GM21529 (cell line): ENCODE measurements at regions not wholly inside any gene's neighbourhood (a gene's known extent, or its start where the extent isn't known, plus 50 kb on each side); places are given as distances from the start of the nearest gene placed in this dataset.

Source experiments
- ATAC-seq: cut with Tn5 transposase; IDR thresholded peaks from one replicate; pipeline ENCODE4 v1.9.1; 2021; ENCODE audit not compliant: unreplicated experiment

DNA sequence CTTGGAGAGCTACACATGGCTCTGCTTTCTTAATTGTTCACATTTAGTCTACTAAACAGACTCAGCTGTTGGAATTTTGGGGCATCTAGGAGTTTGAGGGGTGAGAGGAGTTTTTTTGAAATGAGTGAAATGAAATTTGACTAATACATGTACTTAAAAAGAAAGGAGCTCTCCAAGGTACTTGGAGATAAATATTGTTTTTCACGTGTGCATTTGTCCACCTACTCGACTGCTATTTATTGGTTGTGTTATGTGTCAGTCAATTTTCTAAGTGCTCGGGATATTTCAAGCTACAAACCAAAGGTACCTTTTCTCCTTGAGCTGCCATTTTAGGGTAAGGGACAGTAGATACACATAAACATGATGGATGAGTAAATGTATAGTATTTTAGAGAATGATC is 697.0 kb downstream of the LIG4 start:
- no peak for ATAC-seq

DNA sequence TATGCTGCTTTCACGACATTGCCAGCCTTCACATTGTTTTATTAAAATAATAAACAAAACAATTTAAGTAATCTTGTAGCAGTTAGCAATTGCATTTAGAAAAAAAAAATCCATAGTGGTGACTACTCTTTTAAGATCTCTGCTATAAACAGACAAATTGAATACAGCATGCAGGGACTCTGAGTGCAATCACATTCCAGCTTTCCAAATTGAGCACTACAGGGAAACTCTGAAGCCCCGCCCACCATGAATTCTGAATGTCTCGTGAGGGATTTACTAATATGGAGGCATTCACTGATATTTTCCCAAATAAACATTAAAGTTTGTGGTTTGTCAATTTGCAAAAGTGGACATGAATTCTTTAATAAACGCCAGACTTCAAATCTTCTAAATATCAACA is 698.8 kb downstream of the LIG4 start:
- ATAC-seq = no peak

DNA sequence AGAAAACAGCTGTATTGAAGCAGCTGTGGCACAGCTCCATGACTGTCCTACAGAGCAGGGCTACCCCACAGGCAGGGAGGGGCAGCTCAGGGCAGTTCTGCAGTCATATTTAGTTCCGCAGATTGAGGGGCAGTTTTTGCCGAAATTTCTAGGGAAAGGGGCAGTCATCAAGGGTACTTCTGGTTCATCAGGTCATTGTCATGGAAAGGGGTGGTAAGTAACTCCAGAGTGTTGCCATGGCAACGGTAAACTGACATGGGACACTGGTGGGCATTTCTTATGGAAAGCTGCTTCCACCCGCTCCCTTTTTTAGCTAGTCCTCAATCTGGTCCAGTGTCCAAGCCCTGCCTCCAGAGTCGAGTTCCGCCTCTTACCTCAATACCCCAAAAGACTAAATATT is 702.8 kb downstream of the LIG4 start:
- ATAC-seq = no peak

DNA sequence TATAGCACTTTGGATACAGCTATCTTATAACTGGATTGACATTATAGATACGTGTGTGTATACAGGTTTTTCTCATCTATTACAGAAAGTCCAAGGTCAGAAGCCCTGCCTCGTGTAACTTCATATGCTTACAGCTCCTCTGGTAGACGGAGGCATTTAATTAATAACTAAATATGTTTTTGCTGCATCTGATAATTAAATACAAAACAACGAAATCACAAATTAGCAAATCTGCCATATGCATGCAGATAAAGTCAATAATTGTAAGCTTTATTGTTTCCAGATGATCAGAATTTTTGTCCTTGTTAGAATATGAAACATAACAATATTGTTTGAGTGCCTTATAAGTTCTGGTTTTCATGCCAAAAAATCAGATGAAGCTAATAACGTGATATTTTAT is 717.7 kb downstream of the LIG4 start:
- ATAC-seq = no peak

DNA sequence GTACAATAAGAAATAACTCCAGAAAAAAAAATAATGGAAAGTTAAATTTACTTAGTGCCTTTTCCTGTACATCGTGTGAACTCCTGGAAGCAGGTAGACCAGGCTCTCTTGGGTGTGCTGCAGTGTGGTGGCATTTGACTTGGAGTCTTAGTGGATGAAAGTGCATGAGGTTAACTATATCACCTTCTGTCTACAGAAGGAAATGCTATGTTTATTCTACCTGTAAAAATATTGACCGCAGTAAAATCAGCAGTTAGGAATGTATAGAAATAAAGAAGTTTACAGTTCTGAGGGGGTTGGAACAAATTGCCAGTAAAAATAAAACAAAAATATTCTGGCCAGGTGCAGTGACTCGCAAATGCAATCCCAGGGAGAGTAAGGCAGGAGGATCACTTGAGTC is 722.1 kb downstream of the LIG4 start:
- no peak for ATAC-seq

DNA sequence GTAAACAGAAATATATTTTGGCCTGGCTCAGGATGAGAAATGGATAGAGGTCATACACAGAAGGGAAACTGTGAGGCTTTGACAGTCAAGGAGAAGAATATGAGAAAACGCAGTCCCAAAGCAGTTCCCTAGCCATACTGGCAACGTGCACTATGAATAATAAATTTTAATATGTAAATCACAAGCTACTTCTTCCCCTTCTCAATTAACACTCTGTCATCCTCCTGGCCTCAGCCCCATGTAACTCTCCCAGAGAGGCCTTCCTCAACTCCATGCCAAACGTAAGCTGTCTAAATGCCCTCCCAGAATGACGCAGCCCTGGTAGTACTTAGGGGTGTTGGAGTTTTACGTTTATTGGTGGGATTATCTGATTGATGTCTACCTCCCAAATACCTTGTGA is 732.6 kb downstream of the LIG4 start:
- no peak for ATAC-seq

DNA sequence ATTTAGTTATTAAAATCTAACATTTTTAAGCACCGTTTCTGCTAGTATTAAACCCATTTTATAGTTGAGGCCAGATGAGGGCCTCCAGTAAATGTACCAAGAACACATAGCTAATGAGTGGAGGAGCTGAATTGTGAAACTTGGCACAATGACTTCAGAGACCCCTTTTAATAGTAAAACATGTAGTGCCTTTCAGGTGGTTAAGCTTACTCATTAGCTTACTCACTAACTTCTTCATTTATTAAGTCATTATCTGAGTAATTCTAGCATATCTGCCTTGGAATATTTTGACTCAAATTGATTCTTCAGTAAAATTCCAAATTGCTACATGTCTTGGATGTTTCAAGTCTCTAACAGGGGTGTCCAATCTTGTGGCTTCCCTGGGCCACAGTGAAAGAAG is 735.2 kb downstream of the LIG4 start:
- no peak for ATAC-seq

DNA sequence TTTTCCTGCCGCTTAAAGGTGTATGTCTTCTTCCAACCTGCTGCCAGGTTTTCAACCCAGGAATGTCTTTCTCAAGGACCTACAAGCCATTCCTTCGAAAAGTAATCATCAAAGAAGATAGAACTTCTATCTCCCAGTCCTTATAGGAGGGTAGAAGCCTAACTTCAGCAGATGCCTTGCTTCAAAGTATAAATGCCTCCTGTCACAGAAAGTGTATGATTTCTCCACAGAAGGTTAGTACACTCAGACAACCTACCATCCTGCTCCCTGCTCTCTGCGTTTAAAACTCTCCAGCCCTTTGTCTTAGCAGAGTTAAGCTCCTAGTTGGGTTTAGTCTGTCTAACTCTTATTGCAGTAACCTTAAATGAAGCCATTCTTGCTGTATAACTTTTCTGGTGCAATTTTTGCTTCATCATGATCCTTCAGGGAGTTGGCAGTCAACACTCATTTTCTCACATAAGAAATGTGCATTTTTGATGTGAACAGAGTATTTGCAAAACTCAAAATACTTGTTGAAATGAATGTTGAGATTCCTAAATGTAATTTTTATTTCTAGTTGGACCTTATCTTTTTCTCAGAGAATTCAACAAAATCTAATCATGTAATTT is 737.5 kb downstream of the LIG4 start:
- ATAC-seq = no peak

DNA sequence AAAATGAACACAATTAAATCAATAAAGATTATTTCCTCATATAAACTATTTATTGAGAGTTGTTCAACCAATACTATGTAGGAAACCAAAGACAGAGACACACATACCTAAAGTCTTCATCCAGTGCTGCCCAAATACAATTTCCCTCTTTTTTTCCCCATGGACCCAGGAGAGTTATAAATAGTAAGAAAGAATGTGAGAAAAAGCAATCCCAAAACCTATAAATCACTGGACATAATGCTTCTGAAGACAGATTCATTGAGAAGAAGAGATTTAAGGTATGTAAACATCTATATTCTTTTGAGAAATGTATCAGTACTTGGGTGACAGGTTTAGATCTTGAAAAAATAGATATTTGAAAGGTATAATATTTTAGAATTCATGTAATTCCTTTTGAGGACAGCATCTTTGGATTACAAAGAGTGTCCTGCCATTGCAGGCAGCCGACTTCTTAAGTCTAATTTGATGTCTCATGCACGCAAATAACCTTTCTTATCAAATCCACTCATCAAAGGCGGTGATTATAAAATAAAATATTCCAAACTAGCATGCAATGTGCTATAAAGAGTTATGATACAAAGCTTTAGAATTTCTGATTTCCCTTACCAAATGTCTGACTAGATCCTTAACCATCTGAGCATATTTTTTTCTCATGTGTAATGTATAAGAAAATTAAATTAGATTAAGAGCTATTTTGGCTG is 739.4 kb downstream of the LIG4 start:
- ATAC-seq = no peak

DNA sequence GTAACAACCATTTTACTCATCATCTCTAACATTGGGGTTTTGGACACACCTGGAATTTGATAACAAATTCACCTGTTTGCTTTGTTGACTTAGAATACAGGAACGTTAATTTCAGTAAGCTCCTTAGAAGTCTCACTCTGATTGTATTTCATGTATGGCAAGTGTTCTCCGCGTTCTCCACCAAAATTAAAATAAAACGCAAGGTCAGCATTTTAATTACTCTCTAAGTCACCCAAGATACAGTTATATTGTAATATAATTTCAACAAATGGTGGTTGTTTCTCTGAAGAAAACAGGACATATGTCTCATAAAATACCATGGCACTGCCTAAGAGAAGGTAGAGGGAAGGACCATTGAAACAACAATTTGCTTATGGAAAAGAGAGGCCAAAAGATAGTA is 742.1 kb downstream of the LIG4 start:
- ATAC-seq = no peak

DNA sequence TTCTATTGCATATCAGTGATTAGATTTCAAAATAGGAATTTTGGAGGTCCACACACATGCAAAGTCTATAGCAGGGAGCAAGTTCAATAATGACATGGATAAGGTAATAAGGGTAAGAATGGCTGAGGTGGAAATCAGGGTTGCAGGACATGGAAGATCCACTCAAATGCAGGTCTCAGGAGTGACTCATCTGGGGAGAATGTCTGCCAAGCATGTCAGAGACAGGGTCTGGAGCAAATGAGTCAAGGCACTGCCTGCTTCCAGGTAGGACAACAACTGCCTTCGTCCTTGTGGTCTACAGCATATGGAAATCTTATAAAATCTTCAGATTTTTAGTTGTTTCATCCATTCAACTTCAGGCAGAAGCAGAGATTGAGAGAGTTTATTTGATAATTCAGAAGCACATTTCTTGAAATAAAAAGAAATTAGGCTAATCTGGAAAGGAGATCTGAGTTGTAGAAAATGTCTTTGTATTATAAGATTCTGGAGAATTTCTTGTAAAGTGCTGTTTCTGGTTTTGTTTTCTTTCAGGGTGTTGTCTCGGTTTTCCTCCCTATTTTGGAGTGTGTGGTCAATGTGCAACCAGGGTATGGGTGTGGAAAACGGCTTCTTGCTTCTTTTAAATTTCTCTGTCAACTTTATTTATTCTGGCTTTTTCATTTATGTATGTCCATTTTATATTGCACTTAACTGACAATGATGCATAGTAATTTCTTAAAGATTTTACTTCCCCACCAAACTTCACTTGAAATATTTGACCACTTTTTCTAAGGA is 748.8 kb downstream of the LIG4 start:
- ATAC-seq = no peak

DNA sequence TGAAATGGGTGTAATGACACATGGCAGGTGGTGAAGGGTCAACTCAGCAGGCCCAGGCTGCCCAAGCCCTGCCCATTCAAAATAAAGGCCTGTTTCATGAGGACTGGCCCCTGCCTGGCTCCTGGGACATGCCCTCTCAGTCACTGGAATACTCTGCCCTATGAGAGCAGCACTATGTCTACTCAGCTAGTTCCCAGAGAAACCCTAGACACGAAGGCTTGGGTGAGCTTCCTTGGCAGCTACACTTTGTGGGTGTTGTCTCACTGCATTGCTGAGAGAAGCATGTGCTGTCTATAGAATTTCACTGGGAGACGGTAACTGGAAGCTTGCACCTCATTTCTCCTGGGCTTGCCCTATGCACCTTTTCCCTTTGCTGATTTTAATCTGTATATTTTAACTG is 752.8 kb downstream of the LIG4 start:
- no peak for ATAC-seq

DNA sequence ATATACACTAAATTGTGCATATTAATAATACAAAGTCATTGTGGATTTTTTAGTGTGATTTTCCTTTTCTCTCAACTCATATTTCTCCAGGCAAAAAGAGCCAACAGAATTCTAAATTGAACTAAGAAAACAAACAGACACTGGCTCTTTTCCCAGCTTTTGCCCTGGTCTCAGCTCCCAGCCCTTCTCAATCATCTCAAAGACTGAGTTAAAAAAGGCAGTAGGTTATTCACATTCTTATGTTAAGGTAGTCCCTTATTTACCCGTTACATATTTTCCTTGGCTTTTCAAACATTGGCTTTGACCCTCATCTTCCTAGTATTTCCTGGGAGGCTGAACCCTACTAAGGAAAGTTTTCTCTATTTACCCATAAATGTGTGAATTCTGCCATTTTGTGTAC is 753.6 kb downstream of the LIG4 start:
- no peak for ATAC-seq

DNA sequence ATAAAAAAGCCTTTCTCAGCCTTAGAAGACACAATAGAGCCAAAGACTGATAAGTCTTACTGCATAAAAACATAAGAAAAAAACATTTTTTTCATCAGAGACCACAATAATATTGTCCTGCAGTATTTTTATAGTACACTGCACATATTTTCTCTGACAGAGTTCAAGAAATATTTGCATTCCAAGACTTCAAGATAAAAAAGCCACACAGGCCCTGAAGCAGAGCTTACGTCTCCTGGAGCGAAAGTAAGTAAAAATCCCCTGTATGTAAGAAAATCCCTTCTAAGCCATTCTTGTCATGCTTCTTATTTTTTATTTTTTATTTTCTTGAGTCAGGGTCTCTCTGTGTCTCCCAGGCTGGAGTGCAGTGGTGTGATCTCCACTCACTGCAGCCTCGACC is 755.9 kb downstream of the LIG4 start:
- no peak for ATAC-seq

DNA sequence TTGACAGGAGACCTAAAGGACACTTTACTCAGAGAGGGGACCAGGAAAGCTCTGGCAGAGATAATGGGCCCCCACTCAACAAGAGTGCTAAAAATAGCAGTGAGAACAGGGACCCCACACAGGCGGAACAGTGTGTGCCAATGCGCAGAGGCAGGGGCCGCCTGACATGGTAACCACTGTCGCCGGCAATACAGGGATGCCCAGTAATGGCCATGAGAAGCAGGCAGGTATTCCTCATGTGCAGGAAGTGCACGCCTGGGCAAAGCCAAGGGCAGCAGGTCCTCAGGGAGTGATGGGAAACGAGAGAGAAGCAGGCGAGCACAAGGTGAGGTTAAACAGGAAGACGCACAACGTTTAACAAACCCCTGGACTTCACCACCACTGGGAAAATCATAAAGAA is 757.1 kb downstream of the LIG4 start:
- ATAC-seq = no peak

DNA sequence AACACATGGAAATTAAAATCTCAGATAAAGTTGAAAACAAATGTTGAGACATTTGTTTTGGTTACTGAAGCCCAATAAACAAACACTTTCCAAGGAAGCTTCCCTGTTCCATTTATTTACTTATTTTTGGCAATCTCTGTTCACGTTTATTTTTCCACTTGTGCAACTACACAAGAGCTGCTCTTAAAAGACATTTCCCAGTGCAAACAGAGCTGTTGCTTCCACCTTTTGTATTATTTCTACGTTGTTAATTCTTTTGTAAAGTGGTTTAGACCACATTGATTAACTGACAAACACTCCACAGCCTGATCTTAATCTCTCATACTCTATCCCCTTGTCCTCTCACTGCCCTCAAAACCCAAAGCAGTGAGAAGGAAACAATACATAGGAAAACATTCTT is 757.6 kb downstream of the LIG4 start:
- no peak for ATAC-seq

DNA sequence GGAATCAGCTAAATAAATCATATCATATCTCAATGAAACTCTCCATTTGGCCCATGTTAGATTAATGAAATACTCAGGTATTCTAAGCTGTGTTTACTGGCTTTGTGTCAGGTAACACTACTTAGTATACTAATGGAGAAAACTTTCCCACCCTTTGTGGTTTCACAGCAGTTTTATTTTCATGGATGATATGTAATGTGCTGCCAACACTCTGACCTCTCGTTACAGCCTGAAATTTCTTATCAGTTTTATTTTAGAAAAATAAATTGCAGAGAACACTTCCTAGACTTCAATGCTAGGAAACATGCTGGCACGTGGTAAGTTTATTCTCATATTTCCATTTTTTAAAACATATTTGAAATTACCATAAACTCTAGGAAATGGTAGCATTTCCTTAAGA is 758.9 kb downstream of the LIG4 start:
- ATAC-seq = no peak

DNA sequence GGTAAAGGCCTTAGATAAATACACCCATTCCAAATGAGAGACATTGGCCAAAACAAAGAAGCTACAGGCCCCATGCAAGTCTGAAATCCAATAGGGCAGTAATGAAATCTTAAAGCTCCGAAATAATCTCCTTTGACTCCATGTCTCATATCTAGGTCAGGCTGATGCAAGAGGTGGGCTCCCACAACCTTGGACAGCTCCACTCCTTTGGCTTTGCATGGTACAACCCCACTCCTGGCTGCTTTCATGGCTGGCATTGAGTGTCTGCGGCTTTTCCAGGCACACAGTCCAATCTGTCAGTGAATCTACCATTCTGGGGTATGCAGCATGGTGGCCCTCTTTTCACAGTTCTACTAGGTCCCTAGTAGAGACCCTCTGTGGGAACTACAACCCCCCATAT is 762.5 kb downstream of the LIG4 start:
- ATAC-seq = no peak

DNA sequence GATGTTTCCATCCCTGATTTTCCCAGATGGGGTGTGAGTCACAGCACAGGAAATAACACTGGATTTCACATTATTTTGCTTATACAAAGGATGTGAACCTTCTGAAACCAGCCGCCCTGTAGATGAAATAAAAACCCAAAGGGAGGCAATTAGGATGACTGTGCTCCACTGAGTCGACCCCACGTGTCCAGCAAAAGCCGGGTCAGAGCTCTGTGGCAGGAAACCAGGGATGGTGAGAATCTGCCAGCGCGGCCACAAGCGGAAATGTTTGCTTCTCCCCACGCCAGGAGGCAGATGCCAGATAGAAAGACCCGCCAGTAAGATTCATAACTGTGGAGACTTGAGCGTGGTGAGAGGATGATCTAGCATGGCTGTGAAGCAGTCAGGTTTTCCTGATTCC is 764.4 kb downstream of the LIG4 start:
- ATAC-seq = no peak

DNA sequence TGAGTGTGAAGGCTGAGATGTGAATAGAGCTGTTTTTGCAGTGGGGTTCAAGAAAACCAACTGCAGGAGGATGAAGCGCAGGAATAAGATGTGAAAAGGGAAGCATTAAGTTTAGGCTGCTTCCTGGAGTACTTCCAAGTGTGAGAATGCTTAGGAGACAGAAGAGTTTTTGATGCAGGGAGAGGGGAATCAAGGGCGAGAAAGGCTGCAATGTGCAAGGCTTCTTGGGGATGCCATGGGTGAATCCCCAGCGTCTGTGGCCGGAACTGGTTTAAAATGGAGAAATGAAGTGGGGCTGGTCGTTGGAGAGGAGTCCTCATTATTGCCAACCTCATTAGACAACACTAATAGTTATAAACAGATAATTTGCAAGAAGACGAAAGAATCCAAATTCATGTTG is 764.9 kb downstream of the LIG4 start:
- ATAC-seq = no peak

DNA sequence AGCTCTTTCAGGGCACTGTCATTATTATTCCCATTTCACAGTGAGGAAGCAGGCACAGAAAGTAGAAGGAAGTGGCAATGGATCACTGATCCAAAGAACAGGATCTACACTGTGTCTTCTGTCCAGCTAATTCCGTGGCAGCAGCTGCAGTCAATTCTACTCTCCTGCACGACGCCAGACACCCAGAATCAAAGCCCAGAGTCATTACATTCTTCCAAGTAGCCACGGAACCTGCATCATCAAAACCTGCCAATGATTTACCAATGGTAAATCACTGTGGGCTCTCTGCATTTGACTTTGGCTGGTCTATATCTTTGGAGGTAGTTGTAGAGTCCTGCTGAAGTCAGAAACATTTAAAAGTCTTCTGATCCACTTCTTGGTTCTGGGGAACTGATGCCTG is 767.7 kb downstream of the LIG4 start:
- ATAC-seq = no peak

DNA sequence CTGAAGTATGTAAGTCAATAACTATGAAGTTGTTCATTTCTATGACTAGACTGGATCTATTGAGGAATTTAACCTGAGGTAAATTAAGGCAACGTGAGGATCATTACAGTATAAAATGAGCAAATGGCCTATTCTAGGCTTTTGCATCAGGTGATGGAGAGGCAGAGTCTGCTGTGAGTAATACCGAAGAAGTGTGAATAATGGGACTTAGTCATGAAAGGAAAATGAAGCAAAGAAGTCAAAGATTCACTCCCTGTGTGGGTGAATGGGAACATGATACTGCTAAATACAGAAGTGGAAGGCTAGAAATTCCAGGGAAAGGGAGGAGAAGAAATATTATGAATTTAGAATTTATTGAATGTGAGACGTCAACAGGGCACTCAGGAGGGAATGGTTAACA is 774.1 kb downstream of the LIG4 start:
- no peak for ATAC-seq
